ENCODE measurements at regions not wholly inside any gene's neighbourhood (a gene's known extent, or its start where the extent isn't known, plus 50 kb on each side); places are given as distances from the start of the nearest gene placed in this dataset.
"Not testable (repeated sequence)": the region's sequence is repeated elsewhere in the genome, so short reads cannot be mapped to it uniquely, and the experiment has no call there.

GRCh38 chr7:79740076-79740475, 286.6 kb upstream of the MAGI2 start:
- H3K4me1 Mint-ChIP-seq (ENCODE audit: low read depth in 2 of 2) = no peaks in the 10 kb centered on the region
- peaks cover 5% of the 10 kb centered on the region for H3K36me3 Mint-ChIP-seq
- H3K9me3 Mint-ChIP-seq = peaks cover 12% of the 10 kb centered on the region
- no peak overlapping the region for H3K27ac Mint-ChIP-seq
- DNase-seq (ENCODE audit: low spot score) (no peak), ATAC-seq (no peak)
- no peak overlapping the region for H3K4me3 Mint-ChIP-seq
- no peaks in the 10 kb centered on the region for H3K27me3 Mint-ChIP-seq

GRCh38 chr7:79739036-79739709, 285.7 kb upstream of the MAGI2 start:
- H3K4me3 Mint-ChIP-seq; H3K27me3 Mint-ChIP-seq; DNase-seq (ENCODE audit: low spot score); H3K36me3 Mint-ChIP-seq; ATAC-seq; H3K4me1 Mint-ChIP-seq (ENCODE audit: low read depth in 2 of 2); H3K27ac Mint-ChIP-seq: not testable (repeated sequence)
- peaks cover 13% of the 10 kb centered on the region for H3K9me3 Mint-ChIP-seq

GRCh38 chr7:79736418-79736817, 283.0 kb upstream of the MAGI2 start:
- Mint-ChIP-seq H3K4me3 (no peak overlapping the region), H3K27me3 (no peaks in the 10 kb centered on the region), H3K36me3 (peaks cover 15% of the 10 kb centered on the region), H3K9me3 (peaks cover 26% of the 10 kb centered on the region), H3K4me1 (ENCODE audit: low read depth in 2 of 2) (no peaks in the 10 kb centered on the region), H3K27ac (no peak overlapping the region)
- DNase-seq (ENCODE audit: low spot score) = no peak
- ATAC-seq = no peak

- H3K27ac Mint-ChIP-seq = no peak overlapping the region
- H3K27me3 Mint-ChIP-seq = no peaks in the 10 kb centered on the region
- H3K4me1 Mint-ChIP-seq (ENCODE audit: low read depth in 2 of 2) = no peaks in the 10 kb centered on the region
- DNase-seq (ENCODE audit: low spot score) (no peak), ATAC-seq (no peak)
- H3K9me3 Mint-ChIP-seq = peaks cover 27% of the 10 kb centered on the region
- H3K4me3 Mint-ChIP-seq = no peak overlapping the region
- peaks cover 21% of the 10 kb centered on the region for H3K36me3 Mint-ChIP-seq
Observed at GRCh38 chr7:79735012-79735411, 281.5 kb upstream of the MAGI2 start.

GRCh38 chr7:79734181-79734580, 280.7 kb upstream of the MAGI2 start:
- DNase-seq (ENCODE audit: low spot score) (no peak), ATAC-seq (no peak)
- Mint-ChIP-seq H3K36me3 (peaks cover 21% of the 10 kb centered on the region), H3K9me3 (peaks cover 27% of the 10 kb centered on the region), H3K27ac (no peak overlapping the region), H3K4me3 (no peak overlapping the region), H3K4me1 (ENCODE audit: low read depth in 2 of 2) (no peaks in the 10 kb centered on the region), H3K27me3 (no peaks in the 10 kb centered on the region)

- no peaks in the 10 kb centered on the region for H3K27me3 Mint-ChIP-seq
- H3K4me1 Mint-ChIP-seq (ENCODE audit: low read depth in 2 of 2) = no peaks in the 10 kb centered on the region
- DNase-seq (ENCODE audit: low spot score) = no peak
- no peak overlapping the region for H3K4me3 Mint-ChIP-seq
- H3K36me3 Mint-ChIP-seq = peaks cover 21% of the 10 kb centered on the region
- no peak overlapping the region for H3K27ac Mint-ChIP-seq
- H3K9me3 Mint-ChIP-seq = peaks cover 27% of the 10 kb centered on the region
- ATAC-seq = no peak
Observed at GRCh38 chr7:79732535-79732934, 279.1 kb upstream of the MAGI2 start.

GRCh38 chr7:79730971-79731370, 277.5 kb upstream of the MAGI2 start:
- Mint-ChIP-seq H3K4me3 (no peak overlapping the region), H3K4me1 (ENCODE audit: low read depth in 2 of 2) (no peaks in the 10 kb centered on the region), H3K36me3 (peaks cover 16% of the 10 kb centered on the region), H3K27ac (no peak overlapping the region), H3K9me3 (peaks cover 21% of the 10 kb centered on the region), H3K27me3 (no peaks in the 10 kb centered on the region)
- no peak for DNase-seq (ENCODE audit: low spot score)
- ATAC-seq = no peak

GRCh38 chr7:79723833-79724618, 270.6 kb upstream of the MAGI2 start:
- no peak overlapping the region for H3K27ac Mint-ChIP-seq
- no peak for ATAC-seq
- no peaks in the 10 kb centered on the region for H3K27me3 Mint-ChIP-seq
- H3K36me3 Mint-ChIP-seq = no peaks in the 10 kb centered on the region
- no peak overlapping the region for H3K4me3 Mint-ChIP-seq
- H3K4me1 Mint-ChIP-seq (ENCODE audit: low read depth in 2 of 2) = no peaks in the 10 kb centered on the region
- no peaks in the 10 kb centered on the region for H3K9me3 Mint-ChIP-seq
- DNase-seq (ENCODE audit: low spot score) = no peak

- H3K36me3 Mint-ChIP-seq = no peaks in the 10 kb centered on the region
- H3K4me3 Mint-ChIP-seq = no peak overlapping the region
- H3K27ac Mint-ChIP-seq = no peak overlapping the region
- no peaks in the 10 kb centered on the region for H3K27me3 Mint-ChIP-seq
- no peak for DNase-seq (ENCODE audit: low spot score)
- peaks cover 4% of the 10 kb centered on the region for H3K9me3 Mint-ChIP-seq
- H3K4me1 Mint-ChIP-seq (ENCODE audit: low read depth in 2 of 2) = no peaks in the 10 kb centered on the region
- ATAC-seq = no peak
Observed at GRCh38 chr7:79722217-79722616, 268.8 kb upstream of the MAGI2 start.

- Mint-ChIP-seq H3K9me3 (peaks cover 8% of the 10 kb centered on the region), H3K27me3 (no peaks in the 10 kb centered on the region), H3K4me1 (ENCODE audit: low read depth in 2 of 2) (no peaks in the 10 kb centered on the region), H3K4me3 (no peak overlapping the region), H3K27ac (no peak overlapping the region), H3K36me3 (no peaks in the 10 kb centered on the region)
- DNase-seq (ENCODE audit: low spot score) (no peak), ATAC-seq (no peak)
Observed at GRCh38 chr7:79719216-79719615, 265.7 kb upstream of the MAGI2 start.

GRCh38 chr7:79716329-79716728, 262.9 kb upstream of the MAGI2 start:
- no peaks in the 10 kb centered on the region for H3K36me3 Mint-ChIP-seq
- H3K9me3 Mint-ChIP-seq = peaks cover 8% of the 10 kb centered on the region
- H3K4me1 Mint-ChIP-seq (ENCODE audit: low read depth in 2 of 2) = no peaks in the 10 kb centered on the region
- no peaks in the 10 kb centered on the region for H3K27me3 Mint-ChIP-seq
- DNase-seq (ENCODE audit: low spot score) = no peak
- no peak overlapping the region for H3K27ac Mint-ChIP-seq
- H3K4me3 Mint-ChIP-seq = no peak overlapping the region
- no peak for ATAC-seq

GRCh38 chr7:79714081-79714480, 260.6 kb upstream of the MAGI2 start:
- no peaks in the 10 kb centered on the region for H3K36me3 Mint-ChIP-seq
- DNase-seq (ENCODE audit: low spot score) (no peak), ATAC-seq (no peak)
- peaks cover 8% of the 10 kb centered on the region for H3K9me3 Mint-ChIP-seq
- H3K27me3 Mint-ChIP-seq = no peaks in the 10 kb centered on the region
- H3K4me3 Mint-ChIP-seq = no peak overlapping the region
- no peak overlapping the region for H3K27ac Mint-ChIP-seq
- H3K4me1 Mint-ChIP-seq (ENCODE audit: low read depth in 2 of 2) = no peaks in the 10 kb centered on the region

GRCh38 chr7:79713276-79713675, 259.8 kb upstream of the MAGI2 start:
- no peak overlapping the region for H3K27ac Mint-ChIP-seq
- no peak for ATAC-seq
- no peaks in the 10 kb centered on the region for H3K36me3 Mint-ChIP-seq
- DNase-seq (ENCODE audit: low spot score) = no peak
- H3K4me1 Mint-ChIP-seq (ENCODE audit: low read depth in 2 of 2) = no peaks in the 10 kb centered on the region
- peaks cover 8% of the 10 kb centered on the region for H3K9me3 Mint-ChIP-seq
- no peaks in the 10 kb centered on the region for H3K27me3 Mint-ChIP-seq
- no peak overlapping the region for H3K4me3 Mint-ChIP-seq

- Mint-ChIP-seq H3K27me3 (no peaks in the 10 kb centered on the region), H3K4me1 (ENCODE audit: low read depth in 2 of 2) (no peaks in the 10 kb centered on the region), H3K4me3 (no peak overlapping the region), H3K36me3 (no peaks in the 10 kb centered on the region), H3K9me3 (peaks cover under 1% of the 10 kb centered on the region), H3K27ac (no peak overlapping the region)
- ATAC-seq (no peak), DNase-seq (ENCODE audit: low spot score) (no peak)
Observed at GRCh38 chr7:79711660-79712059, 258.2 kb upstream of the MAGI2 start.
